Fibroblast of mammary gland (primary cell): ENCODE measurements at regions not wholly inside any gene's neighbourhood (a gene's known extent, or its start where the extent isn't known, plus 50 kb on each side); places are given as distances from the start of the nearest gene placed in this dataset.

Experiments used
- DNase-seq: peaks from one replicate; pipeline ENCODE4 v3.0.0-alpha.2; 2010; ENCODE audit warnings: low read depth
- H3K4me3 ChIP-seq: 2 replicates; pipeline ENCODE4 v1.5.1; 2011; ENCODE audit warnings: low read depth, mild to moderate bottlenecking, low read length, moderate library complexity; ENCODE audit not compliant: control insufficient read depth
- CTCF ChIP-seq: conservative IDR thresholded peaks from 2 replicates; pipeline ENCODE4 v1.5.1; 2011; ENCODE audit warnings: low read depth, low read length, inconsistent platforms; ENCODE audit not compliant: control insufficient read depth, insufficient read depth

- no peak for TF ChIP-seq CTCF
- DNase-seq = peak; percentile 38
- no peak overlapping the region for H3K4me3 ChIP-seq
Observed at GRCh38 chr10:28105561-28105960, 106.7 kb upstream of the ODAD2 start.

- no peak for DNase-seq
- no peak for TF ChIP-seq CTCF
- no peak overlapping the region for H3K4me3 ChIP-seq
Observed at GRCh38 chr10:28097633-28098032, 98.8 kb upstream of the ODAD2 start.

- H3K4me3 ChIP-seq = no peak overlapping the region
- no peak for DNase-seq
- TF ChIP-seq CTCF = no peak
Observed at GRCh38 chr10:28095791-28096378, 97.0 kb upstream of the ODAD2 start.

- no peak for DNase-seq
- no peak for TF ChIP-seq CTCF
- no peak overlapping the region for H3K4me3 ChIP-seq
Observed at GRCh38 chr10:28094121-28094520, 95.2 kb upstream of the ODAD2 start.

- no peak for DNase-seq
- no peak for TF ChIP-seq CTCF
- no peak overlapping the region for H3K4me3 ChIP-seq
Observed at GRCh38 chr10:28091913-28092312, 93.0 kb upstream of the ODAD2 start.

GRCh38 chr10:28090506-28090905 is 91.6 kb upstream of the ODAD2 start:
- TF ChIP-seq CTCF = no peak
- no peak overlapping the region for H3K4me3 ChIP-seq
- DNase-seq = no peak

GRCh38 chr10:28089467-28089866 is 90.6 kb upstream of the ODAD2 start:
- peak; percentile 81 for DNase-seq
- TF ChIP-seq CTCF = no peak

More at GRCh38 chr10:28089467-28089866, 90.6 kb upstream of the ODAD2 start:
- H3K4me3 ChIP-seq = no peak overlapping the region
